ENCODE measurements at regions not wholly inside any gene's neighbourhood (a gene's known extent, or its start where the extent isn't known, plus 50 kb on each side); places are given as distances from the start of the nearest gene placed in this dataset.
"Not testable (repeated sequence)": the region's sequence is repeated elsewhere in the genome, so short reads cannot be mapped to it uniquely, and the experiment has no call there.

DNA sequence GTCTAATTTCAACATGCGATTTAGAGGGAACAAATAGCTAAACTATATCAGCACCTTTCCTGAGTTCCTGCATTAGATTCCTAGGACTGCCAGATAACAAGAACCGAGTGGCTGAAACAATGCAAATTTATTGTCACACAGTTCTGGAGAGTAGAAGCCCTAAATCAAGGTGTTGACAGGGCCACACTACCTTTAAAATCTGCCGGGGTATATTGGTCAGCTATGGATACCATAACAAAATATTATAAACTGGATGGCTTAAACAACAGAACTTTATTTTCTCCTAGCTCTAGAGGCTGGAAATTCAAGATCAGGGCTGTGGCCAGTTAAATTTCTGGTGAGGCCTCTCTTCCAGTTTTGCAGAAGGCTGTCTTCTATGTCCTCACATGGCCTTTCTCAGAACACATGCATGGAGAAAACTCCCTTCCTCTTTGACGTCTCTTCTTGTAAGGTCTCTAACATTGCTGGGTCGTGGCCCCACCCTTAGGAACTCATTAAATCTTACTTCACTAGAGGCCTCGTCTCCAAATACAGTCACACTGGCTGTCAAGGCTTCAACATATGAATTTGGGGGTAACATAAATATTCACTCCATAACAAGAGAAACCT, 144.3 kb downstream of the FCRL5 start:
- DNase-seq, result no peak

DNA sequence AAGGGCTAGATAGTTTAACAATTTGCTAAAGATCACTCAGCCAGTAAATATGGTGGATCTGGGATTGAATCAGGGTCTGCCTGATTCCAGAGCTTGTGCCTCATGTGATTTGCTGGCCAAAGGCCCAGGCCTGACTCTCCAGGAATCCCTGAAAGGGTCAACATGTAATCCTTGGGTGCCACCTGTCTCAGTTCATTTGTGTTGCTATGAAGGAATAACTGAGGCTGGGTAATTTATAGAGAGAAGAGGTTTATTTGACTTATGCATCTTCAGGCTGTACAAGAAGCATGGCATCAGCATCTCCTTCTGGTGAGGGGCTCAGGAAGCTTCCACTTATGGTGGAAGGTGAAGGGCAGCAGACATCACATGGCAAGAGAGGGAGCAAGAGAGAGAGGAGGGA, 144.9 kb downstream of the FCRL5 start:
- no peak for DNase-seq

DNA sequence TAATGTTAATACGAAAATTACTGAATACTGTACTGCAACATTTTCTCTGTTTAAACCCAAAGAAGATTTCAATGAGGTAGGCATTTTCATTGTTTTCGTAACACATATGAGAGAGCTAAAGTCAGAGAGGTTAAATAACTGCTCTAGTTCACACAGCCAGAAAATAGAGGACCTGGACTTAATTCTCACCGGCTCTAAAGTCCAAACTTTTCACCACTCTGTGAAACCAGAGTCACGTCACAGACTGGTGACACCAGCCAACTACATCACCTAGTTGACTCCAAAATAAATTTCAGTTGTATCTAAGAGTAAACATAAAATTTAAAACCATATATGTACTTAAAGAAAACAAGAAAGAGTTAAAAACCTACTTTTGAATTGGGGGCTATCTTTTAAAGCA, 146.7 kb downstream of the FCRL5 start:
- DNase-seq, result no peak

DNA sequence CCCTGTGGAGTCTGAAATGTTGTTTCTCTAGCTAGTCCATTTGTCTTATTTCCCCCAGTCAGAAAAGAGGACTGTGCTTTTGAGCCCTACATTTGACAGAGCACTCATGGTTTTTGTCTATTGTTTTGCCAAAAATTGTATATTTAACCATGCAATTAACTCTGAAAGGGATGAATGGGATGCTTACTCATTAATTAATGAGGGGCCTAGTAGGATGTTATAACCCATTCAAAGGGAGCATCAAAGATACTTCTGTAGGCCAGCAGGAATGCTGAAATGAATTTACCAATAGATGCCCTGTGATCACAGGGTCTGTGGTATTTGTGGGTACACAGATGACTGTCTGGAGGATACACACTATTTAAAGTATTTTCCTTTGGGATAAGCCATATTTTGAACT, 147.7 kb downstream of the FCRL5 start:
- no peak for DNase-seq

DNA sequence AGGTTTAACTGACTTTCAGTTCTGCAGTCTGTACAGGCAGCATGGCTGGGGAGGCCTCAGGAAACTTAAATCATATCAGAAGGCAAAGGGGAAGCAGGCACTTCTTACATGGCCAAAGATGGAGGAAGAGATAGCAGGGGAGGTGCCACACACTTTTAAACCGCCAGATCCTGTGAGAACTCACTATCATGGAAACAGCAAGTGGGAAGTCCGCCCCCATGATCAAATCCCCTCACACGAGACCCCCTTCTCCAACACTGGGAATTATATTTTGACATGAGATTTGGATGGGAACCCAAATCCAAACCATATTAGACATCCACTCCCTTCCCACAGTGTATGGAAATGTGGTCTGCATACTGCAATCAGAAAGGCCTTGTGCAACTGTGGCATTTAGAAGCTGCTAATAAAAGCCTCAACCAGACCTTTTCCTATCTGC, 148.2 kb downstream of the FCRL5 start:
- DNase-seq, result no peak

DNA sequence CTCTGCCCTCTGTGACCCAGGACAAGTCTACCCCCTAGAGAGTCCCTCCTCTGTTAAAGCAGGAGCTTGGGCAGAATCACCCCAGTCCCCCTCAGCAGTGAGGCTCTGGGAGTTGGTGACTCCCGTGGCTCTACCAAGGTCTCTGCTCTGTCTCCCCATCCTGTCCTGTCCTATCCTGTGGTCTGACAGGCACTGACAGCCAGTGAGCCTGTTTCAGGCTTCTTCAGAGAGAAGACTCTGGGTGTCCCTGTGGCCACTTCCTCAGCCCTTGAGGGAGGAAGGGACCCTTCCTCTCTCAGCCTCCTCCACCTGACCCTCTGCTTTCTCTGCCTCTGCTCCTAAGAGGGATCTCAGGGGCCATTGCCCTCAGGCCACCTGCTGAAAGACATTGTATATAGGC, 148.7 kb downstream of the FCRL5 start:
- DNase-seq, result no peak

DNA sequence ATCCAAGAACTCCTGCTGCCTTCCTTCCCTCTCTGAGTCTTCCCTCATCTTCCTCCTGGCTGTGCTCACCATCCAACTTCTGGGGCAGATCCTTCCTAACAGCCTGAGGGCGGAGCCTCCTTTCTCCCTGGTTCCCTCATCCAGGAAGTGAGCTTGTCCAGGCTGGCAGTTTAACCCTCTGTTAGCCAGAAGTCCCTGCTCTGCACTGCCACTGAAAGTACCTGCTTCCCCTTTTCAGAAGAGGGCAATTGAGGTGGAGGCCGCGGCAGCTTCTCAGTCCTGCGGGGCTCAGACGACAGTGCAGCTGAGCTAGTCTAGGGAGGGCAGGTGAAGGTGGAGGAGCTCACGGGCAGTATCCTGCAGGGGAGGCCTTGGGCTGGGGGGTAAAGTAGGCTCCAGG, 149.1 kb downstream of the FCRL5 start:
- no peak for DNase-seq

DNA sequence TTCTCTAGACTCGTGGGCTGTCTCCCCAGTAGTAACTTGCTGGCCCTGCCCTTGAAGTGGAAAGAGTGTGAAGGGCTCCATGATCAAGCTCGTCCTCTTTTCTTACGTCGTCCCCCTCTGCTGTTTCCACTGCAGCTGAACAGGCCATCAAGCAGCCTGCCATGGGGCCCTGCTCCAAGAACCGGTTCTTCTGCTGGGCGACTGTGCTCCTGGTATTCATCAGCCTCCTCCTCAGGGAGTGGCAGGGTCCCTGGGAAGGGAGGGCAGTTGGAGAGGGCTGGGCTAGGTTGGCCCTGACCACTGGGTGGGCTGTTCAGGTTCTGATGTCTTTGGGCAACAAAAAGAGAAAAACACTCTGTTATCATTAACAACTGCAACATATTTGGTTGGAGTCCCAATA, 151.5 kb downstream of the FCRL5 start:
- no peak for DNase-seq

DNA sequence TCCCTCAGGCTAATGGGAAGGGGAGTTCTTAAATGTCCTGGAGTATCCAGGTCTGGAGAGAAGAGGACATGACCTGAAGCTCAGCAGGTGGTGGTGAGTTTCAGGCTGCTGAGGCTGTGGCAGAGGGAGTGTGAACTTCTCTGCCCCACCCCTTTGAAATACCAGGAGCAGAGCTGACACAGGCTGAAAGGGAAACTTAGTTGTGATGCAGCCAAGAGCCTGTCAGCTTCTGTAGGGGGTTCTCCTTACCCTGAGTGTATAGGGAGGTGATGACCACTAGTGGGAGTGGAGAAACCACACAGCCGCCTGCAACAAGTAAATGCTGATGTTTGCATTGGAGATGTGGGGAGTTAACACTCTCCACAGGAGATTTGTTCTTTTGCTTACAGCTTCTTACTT, 152.3 kb downstream of the FCRL5 start:
- no peak for DNase-seq

DNA sequence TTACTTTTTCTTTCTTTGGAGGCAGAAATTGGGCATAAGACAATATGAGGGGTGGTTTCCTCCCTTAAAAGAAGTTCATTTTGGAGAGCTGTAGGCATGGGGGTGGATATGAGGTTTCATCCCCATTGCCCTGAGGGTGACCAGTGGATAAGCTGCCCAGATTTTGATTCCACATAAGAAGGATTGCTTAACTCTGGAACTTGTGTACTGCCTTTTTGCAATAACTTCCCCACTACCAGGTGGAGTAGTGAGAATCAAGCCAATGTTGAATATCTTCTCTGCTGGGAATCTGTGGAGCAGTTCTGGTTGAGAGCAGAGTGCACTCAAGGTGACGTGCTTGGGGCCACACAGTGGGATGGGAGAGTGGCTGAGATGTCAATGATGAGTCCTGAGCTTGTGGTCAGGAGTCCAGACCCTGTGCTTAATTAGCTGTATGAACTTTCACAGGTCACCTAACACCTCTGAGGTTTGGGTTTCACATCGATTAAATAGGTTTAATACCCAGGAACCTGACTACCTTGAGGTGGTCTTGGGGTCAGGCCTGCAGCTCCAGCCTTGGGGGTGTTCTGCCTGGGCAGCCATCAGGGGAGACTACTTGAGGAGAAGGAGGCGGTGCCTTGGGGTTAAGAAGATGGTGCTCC, 152.9 kb downstream of the FCRL5 start:
- DNase-seq, result no peak

DNA sequence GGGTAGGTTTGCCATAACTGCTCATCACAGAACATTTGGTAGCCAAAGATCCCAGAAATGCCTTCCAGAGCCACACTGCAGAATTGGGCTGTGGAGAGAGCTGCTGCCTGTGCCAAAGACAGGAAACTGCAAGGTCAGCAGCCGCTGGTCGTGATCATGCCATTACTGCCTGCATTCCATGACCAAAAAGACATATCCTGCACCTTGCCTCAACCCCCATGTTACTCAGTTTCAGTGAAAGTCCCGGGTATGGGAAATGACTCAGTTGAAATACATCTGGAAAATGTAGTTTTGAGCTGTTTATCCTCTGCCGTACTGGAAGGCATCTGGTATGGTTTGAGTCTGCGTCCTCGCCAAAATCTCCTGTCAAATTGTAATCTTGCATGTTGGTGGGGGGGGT, 161.7 kb downstream of the FCRL5 start:
- no peak for DNase-seq

DNA sequence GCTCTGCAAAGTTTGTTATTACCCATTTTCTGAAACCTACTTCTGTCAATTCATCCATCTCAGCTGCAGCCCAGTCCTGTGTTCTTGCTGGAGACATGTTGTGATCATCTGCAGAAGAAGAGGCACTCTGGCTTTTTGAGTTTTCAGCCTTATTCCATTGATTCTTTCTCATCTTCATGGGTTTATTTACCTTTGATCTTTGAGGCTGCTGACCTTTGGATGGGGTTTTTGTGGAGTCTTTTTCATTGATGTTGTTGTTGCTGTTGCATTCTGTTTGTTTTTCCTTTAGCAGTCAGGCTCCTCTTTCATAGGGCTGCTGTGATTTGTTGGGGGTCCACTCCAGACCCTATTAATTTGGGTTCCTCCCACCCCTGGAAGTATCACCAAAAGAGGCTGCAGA, 164.3 kb downstream of the FCRL5 start:
- no peak for DNase-seq

DNA sequence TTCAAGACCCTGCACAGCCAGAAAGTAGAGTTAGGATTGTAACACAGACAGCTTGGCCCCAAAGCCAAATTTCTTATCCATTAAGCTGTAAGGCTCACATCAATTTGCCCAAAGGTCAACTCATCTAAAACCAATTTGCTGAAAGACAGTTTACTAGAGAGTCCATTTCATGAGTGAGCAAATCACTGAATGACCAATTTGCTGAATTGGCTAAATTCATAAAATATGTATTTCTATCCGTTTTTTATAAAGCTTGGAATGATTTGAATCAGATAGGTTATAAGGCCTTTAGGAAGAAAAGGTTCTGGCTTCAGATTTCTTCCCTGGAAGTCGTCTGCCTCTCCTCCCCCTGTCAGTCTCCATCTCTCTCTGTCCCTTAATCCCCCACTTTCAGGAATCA, 168.1 kb downstream of the FCRL5 start:
- DNase-seq, result no peak

DNA sequence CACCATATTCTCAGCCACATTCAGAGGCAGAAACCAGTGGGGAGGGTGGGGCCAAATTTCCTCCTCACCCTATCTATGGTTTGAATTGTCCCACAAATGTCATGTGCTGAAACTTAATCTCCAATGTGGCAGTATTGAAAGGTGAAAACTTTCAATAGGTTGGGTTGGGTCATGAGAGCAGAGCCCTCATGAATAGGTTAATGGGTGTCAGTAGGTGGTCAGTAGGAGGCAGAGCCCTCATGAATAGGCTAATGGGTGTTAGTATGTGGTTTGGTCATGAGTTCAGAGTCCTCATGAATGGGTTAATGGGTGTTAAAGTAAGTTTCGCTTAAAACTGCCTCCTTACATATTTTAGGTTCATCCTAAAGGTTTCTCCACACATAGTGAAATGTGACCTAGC, 170.0 kb downstream of the FCRL5 start:
- no peak for DNase-seq

DNA sequence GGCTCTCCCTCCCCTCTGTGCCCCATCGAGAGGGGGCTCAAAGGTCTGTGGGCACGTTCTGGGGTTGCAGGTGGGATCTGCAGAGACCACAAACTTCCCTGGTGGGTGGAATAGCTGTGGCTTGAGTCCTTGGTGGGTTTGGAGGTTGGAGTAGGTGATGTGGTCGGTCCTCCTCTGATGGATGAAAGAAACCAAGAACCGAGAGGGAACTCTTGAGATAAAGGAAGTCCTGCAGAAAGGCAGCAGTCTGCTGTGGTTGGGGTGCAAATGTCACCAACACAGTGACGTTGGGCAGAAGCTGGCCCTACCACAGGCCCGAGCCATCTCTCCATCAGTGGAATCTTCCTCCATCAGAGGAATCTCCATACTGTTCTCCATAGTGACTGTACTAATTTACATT, 171.8 kb downstream of the FCRL5 start:
- no peak for DNase-seq

DNA sequence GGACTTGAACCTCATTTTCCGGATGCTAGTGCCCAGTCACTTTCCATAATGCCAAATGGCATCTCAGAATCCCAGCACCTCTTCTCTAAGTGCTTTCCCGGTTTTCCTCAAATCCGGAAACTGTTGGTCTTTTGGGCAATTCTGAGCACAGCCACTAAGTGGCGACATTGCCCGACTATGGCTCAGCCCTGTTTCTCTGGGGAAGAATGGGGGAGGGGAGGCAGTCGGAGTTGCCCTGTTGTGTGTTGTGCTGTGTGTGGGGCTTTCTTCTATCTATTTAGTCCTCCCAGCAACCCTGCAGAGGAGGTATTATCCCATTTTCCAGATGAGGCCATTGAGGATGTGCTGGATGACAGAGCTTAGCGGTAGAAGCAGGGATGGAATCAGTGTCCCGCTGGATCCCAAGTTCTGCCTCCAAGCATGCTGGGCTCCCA, 175.0 kb downstream of the FCRL5 start:
- not testable (repeated sequence) for DNase-seq

DNA sequence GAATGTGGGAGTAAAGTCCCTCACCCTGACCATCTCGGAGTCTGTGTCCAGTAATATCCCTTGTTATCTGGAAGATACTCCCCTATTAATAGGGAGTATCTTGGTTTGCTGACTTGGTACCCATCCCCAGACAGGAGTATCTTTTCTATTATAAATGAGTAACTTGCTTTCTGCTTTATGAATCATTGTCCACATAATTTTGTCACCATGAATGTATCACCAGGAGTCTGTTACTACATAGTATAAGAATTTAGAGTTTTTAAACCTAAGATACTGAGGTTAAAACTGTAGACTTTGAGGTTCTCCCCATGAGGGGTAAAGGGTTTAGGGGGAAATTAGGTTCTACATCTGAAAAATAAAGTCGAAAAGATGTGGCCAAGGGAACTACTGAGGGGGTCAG, 175.6 kb downstream of the FCRL5 start:
- DNase-seq, result no peak

DNA sequence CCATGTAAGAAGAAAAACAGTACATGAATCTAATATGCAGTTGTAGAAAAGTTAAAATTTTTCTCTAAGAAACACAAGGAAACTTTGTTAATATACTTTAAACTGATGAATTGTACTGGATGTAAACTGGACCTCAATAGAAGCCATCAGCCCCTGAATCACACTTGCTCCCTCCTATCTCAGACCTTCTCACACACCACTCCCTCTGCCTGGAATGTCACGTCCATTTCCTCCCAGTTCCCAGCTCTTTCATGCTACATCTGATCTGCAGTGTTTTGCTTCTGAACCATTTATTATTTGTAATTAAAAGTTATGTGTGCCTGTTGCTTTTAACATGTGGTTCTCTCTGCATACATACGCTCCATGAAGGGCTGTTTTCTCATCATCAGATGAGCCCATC, 180.0 kb downstream of the FCRL5 start:
- DNase-seq, result not testable (repeated sequence)

DNA sequence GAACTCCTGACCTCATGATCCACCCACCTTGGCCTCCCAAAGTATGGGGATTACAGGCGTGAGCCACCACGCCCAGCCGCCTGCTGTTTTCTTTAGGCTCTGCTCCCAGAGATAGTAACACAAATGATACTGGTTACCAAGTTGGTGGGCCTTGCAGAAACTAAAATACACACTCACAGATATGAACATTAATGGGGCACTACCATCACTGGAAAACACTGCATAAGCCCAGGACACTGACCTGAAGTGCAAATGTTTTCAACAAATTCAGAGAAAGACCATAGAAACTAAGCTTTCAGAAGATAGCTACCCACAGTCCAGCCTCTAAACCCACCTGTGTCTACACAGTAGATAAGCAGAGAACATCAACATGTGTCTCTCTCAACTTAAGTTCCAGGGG, 180.5 kb downstream of the FCRL5 start:
- no peak for DNase-seq

DNA sequence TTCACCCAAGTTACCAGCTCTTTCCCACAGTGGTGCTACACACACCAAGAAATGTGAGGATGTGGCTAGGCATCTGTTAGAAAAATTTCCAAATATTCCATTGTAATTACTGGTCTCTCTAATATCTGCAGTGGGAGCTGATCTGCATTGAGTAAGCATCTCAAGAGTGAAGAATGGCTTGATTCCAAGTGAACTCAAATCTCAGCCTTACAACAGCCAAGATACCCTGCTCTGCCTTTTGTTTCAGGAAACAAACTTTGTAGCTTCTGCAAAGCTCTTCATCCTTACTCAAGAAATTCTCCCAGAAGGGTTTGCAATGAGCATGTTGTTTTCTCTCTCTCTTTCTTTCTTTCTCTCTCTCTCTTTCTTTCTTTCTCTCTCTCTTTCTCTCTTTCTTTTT, 181.1 kb downstream of the FCRL5 start:
- no peak for DNase-seq

DNA sequence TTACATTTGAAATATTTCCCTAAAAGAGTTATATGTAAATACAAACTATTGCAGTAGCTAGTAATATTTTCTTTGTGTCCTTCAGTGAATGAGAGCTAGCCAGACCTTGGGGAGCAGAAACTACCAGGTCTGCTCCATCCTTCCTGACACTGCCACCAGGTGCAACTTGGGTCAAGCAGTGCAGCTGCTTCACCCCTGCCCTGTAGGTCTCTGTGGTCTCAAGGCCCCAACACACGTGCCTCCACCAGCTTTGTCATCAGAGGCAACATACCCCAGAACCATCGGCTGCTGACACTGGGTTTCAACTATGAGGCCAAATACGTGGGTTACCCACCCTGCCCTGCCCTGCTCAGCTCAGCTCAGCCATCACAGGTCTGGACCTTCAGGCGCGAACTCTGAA, 181.6 kb downstream of the FCRL5 start:
- no peak for DNase-seq

DNA sequence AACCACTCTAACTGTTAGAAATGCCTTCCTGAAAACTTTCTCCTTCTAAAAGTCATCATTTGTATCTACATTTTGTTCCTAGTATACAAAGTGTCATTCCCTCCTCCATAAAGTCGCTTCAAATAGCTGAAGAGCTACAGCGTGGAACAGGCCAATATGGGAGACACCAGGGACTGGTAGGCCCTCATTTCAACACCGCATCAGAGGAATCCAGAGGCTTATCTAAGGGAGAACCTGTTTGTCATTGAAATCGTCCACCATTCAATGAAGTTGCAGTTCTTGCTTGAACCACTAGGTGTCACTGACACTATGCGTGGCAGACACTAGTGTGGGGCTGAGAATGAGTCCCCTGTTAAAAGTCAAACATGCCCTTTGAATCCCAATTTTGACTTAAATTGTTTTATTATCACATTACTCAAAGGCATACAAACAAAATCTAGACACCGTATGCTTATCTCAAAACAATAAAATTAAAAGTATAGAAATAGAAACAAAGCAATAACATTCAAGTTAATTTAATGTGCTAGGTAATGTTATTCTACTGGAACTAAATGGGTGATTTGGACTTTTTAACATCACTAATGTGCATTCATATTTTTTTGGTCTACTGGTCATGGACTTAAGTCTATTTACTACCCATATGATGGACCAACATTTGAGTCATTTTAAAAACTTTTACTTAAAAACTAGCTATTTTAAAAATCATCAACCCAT, 182.3 kb downstream of the FCRL5 start:
- peak in 2 of 5 donors; percentile 8 to 40 for DNase-seq

DNA sequence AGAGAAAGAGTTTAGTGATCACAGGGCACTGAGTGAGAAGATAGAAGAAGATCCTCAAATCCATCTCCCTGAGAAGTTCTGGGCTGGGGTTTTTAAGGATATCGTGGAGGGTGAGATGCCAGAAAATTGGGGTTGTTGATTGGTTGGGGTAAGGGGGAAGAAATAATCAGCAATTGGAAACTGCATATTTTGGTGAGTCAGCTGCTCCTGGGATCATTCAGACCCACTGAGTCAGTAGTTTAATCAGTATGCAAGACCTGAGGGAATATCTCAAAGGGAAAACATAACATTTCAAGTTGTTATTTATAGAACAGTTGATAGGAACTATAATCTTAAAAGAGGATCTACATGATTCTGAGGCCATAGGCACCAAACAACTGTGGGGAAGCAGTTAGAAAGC, 183.4 kb downstream of the FCRL5 start:
- DNase-seq, result not testable (repeated sequence)

DNA sequence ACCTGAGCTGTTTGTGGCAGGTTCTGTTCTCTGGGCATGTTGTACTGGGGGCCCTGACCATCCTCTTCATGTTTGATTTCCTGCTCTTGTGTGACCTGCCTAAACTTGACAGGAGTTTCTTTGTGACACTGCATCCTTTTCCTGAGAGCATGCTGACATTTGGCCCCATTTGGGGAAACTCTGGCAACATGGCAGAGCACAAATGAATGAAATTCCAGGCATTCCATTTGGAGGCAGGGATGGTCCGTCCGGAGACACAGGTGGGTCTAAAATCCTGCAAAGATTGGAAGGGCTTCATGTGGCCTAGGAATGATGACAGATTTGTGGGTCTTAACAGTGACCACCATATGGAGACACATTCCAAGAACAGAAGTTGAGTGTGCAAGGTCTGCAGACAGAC, 184.0 kb downstream of the FCRL5 start:
- no peak for DNase-seq
